HEK293T (cell line): ENCODE measurements at regions not wholly inside any gene's neighbourhood (a gene's known extent, or its start where the extent isn't known, plus 50 kb on each side); places are given as distances from the start of the nearest gene placed in this dataset.

Experiments used
- CTCF ChIA-PET: fragments of 350-600 bp; formaldehyde crosslinking; extraction: SDS; loops from one replicate; lab custom pipeline; 2021; ENCODE audit warnings: antibody characterized with exemption, inconsistent platforms; lab: Yijun Ruan, JAX
- POLR2A ChIA-PET: fragments of 350-600 bp; formaldehyde crosslinking; extraction: SDS; loops from one replicate; lab custom pipeline; 2020; ENCODE audit warnings: antibody characterized with exemption, inconsistent platforms; lab: Yijun Ruan, JAX
- DNase-seq: peaks from one replicate; pipeline ENCODE4 v3.0.0; 2012; ENCODE audit warnings: mixed read lengths; ENCODE audit errors: extremely low spot score
- ARNT ChIP-seq: fragments of 450-650 bp; IDR thresholded peaks from 2 replicates; pipeline ENCODE4 v1.6.1; 2017; ENCODE audit warnings: mild to moderate bottlenecking
- BHLHE40 ChIP-seq: fragments of 450-650 bp; IDR thresholded peaks from 2 replicates; pipeline ENCODE4 v1.6.1; 2016; ENCODE audit warnings: mild to moderate bottlenecking, moderate library complexity, borderline replicate concordance
- CTBP1 ChIP-seq: fragments of 450-650 bp; IDR thresholded peaks from 2 replicates; pipeline ENCODE4 v1.6.1; 2016; ENCODE audit warnings: borderline replicate concordance
- ELF4 ChIP-seq: fragments of 450-650 bp; IDR thresholded peaks from 2 replicates; pipeline ENCODE4 v1.6.1; 2017; ENCODE audit warnings: antibody characterized with exemption
- FOXA1 ChIP-seq: fragments of 450-650 bp; IDR thresholded peaks from 2 replicates; pipeline ENCODE4 v1.6.1; 2016; ENCODE audit warnings: mild to moderate bottlenecking
- FOXK2 ChIP-seq: fragments of 450-650 bp; IDR thresholded peaks from 2 replicates; pipeline ENCODE4 v1.6.1; 2016; ENCODE audit warnings: mild to moderate bottlenecking
- FOXM1 ChIP-seq: fragments of 450-650 bp; IDR thresholded peaks from 2 replicates; pipeline ENCODE4 v1.6.1; 2017; ENCODE audit warnings: mild to moderate bottlenecking, borderline replicate concordance
- HDGF ChIP-seq: fragments of 450-650 bp; IDR thresholded peaks from 2 replicates; pipeline ENCODE4 v1.6.1; 2017; ENCODE audit warnings: antibody characterized with exemption, borderline replicate concordance
- L3MBTL2 ChIP-seq: fragments of 450-650 bp; conservative IDR thresholded peaks from 2 replicates; pipeline ENCODE4 v1.6.1; 2016; ENCODE audit warnings: mild to moderate bottlenecking
- LEF1 ChIP-seq: fragments of 450-650 bp; IDR thresholded peaks from 2 replicates; pipeline ENCODE4 v1.6.1; 2017; ENCODE audit warnings: mild to moderate bottlenecking, borderline replicate concordance
- NFRKB ChIP-seq: fragments of 450-650 bp; IDR thresholded peaks from 2 replicates; pipeline ENCODE4 v1.6.1; 2016; ENCODE audit warnings: mild to moderate bottlenecking, moderate library complexity
- SP1 ChIP-seq: fragments of 450-650 bp; IDR thresholded peaks from 2 replicates; pipeline ENCODE4 v1.6.1; 2017
- SUZ12 ChIP-seq: fragments of 450-650 bp; IDR thresholded peaks from 2 replicates; pipeline ENCODE4 v1.6.1; 2016; ENCODE audit warnings: mild to moderate bottlenecking
- TARDBP ChIP-seq: fragments of 450-650 bp; IDR thresholded peaks from 2 replicates; pipeline ENCODE4 v1.6.1; 2016
- ZNF384 ChIP-seq: fragments of 450-650 bp; IDR thresholded peaks from 2 replicates; pipeline ENCODE4 v1.6.1; 2016
- TF ChIP-seq, protein P1 (sequence below): fragments of 450-650 bp; IDR thresholded peaks from 2 replicates; pipeline ENCODE4 v1.6.1; 2016

DNA sequence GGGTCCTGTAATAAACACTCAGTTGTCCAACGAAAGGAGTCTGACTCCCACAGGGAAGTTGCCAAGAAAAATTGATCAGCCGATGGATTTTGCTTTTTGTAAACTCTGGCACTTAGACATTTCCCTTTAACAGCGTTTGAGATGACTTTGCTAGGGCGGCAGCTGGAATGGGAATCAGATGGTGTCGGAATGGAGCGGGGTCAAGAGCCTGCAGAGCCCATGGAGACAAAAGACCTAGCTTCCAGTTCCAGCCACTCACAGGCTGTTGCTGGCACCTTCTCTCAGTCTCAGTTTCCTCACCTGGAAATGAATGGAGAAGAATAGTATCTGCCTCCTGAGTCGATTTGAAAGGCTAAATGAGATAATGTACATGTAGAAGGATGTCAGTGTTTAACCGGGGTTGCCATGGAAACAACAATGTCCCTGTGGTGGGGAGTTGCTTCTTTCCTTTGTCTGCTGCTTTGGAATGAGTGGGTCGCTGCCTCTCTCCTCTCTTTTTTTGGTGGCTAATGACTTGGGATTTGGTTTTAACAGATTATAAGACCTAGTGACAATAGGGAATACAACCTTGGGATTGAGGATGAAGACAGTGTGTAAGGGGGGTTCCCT, 137.4 kb downstream of the GAS1 start:
- CTCF ChIA-PET, result no interaction called here

DNA sequence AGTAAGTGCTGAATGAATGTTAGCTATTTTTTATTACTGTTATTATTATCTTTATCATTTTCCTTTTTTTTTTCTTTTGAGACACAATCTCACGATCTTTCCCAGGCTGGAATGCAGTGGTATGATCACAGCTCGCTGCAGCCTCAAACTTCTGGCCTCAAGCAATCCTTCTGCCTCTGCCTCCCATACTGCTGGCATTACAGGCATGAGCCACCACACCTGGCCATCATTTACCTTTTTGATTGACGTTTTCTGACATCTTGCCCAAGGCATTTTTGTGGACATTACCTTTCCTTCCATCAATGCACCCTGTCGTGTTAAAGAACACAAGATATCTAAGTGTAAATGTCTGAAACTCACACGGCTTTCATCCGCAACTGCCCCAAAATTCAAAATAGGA, 138.2 kb downstream of the GAS1 start:
- ChIA-PET POLR2A (no interaction called here), CTCF (no interaction called here)
- TF ChIP-seq, protein P1, sequence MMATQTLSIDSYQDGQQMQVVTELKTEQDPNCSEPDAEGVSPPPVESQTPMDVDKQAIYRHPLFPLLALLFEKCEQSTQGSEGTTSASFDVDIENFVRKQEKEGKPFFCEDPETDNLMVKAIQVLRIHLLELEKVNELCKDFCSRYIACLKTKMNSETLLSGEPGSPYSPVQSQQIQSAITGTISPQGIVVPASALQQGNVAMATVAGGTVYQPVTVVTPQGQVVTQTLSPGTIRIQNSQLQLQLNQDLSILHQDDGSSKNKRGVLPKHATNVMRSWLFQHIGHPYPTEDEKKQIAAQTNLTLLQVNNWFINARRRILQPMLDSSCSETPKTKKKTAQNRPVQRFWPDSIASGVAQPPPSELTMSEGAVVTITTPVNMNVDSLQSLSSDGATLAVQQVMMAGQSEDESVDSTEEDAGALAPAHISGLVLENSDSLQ, result 0 out of 2 replicates have a peak, but pooled peaks have one; percentile 11
- no peak for TF ChIP-seq SP1
- no peak for DNase-seq

More for the DNA sequence above, 137.4 kb downstream of the GAS1 start:
- POLR2A ChIA-PET, result no interaction called here
- TF ChIP-seq TARDBP, result no peak
- no peak for TF ChIP-seq CTBP1
- TF ChIP-seq SUZ12, result no peak
- no peak for TF ChIP-seq HDGF
- TF ChIP-seq BHLHE40, result no peak
- TF ChIP-seq, protein P1, result no peak
- TF ChIP-seq ELF4, result no peak
- TF ChIP-seq SP1, result no peak
- no peak for TF ChIP-seq FOXK2
- no peak for TF ChIP-seq FOXM1
- no peak for TF ChIP-seq LEF1
- DNase-seq, result no peak

DNA sequence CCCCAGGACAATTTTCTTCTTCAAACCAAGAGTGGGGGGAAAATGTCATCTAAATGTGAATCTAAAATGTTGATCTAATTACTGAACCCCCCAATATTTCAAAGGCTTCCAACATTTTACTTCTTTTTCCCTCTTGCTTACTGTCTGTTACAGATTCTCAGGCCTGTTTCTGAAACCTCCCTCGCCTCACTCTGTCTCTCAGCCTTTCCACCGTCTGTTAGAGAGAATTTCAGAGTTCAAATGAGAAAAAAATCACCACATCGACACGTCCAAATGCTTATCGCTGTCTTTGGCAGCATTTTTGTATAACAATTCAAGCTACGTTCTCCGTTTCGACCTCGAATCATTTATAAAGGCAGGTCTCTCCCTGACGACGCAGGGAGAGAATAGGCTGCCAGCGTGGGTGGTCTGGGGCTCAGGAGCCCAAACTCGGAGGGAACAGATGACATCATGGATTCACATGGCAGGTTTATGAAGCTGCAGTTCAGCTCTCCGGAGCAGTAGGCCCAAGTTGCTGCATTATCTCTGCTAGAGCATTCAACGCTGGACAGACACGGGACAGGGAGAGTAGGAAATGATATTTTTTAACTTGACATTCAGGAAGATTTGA, 139.8 kb downstream of the GAS1 start:
- DNase-seq, result no peak
- ChIA-PET POLR2A (interaction anchor here (1.3 kb wide), 1 partner anchor 139 kb away, joined by 4 read pairs; the partner anchor contains the start of gene GAS1), CTCF (no interaction called here)
- TF ChIP-seq ZNF384 (no peak), LEF1 (no peak), HDGF (no peak), FOXK2 (no peak), BHLHE40 (no peak), FOXM1 (no peak), FOXA1 (no peak), ARNT (no peak), TARDBP (no peak), NFRKB (no peak), CTBP1 (no peak), L3MBTL2 (no peak), ELF4 (no peak), SP1 (no peak), SUZ12 (no peak)
- TF ChIP-seq, protein P1, result no peak

DNA sequence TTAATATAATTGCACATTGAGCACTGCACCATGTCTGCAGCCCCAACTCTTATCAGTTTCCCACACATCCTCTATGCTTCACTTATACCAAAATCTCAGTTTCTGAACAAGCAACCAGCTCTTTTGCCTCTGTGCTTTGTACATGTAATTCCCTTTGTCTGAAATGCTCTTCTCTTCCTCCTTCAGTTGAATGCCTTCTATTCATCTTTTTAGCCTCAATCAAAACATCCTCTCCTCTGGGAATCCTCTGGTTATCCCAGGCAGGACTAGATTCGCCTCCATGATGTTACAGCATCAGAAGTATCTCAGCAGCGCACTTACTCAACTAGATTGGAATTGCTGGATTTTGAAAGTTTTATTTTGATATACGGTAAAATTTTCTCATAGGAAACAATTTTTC, 143.3 kb downstream of the GAS1 start:
- ChIA-PET POLR2A (no interaction called here), CTCF (no interaction called here)
- DNase-seq, result no peak
- no peak for TF ChIP-seq FOXK2
- no peak for TF ChIP-seq BHLHE40
- TF ChIP-seq CTBP1, result no peak
- no peak for TF ChIP-seq ZNF384
- TF ChIP-seq ELF4, result no peak
- no peak for TF ChIP-seq TARDBP
- no peak for TF ChIP-seq LEF1
- no peak for TF ChIP-seq SP1

DNA sequence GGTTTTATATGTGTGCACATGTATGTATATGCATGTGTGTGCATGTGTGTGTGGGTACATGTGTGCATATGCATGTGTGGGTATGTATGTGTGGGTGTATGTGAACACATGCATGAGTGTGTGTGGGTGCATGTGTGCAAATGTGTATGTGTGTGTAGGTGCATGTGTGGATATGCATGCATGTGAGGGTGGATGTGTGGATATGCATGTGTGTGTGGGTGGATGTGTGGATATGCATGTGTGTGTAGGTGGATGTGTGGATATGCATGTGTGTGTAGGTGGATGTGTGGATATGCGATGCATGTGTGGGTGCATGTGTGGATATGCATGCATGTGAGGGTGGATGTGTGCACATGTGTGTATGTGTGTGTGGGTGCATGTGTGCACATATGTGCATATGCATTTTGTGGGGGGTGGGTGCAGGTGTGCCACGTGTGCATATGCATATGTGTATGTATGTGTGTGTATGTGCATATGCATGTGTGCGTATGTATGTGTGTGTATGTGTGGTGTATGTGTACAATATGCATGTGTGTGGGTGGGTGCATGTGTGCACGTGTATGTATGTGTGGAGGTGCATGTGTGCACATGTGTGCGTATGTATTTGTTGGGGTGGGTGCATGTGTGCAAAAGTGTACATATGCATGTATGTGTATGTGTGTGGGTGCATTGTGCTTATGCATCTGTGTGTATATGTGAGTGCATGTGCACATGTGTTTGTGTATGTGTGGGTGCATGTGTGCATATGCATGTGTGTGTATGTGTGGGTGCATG, 144.2 kb downstream of the GAS1 start:
- TF ChIP-seq BHLHE40, result no peak
- no peak for DNase-seq
- CTCF ChIA-PET, result no interaction called here
- POLR2A ChIA-PET, result no interaction called here

DNA sequence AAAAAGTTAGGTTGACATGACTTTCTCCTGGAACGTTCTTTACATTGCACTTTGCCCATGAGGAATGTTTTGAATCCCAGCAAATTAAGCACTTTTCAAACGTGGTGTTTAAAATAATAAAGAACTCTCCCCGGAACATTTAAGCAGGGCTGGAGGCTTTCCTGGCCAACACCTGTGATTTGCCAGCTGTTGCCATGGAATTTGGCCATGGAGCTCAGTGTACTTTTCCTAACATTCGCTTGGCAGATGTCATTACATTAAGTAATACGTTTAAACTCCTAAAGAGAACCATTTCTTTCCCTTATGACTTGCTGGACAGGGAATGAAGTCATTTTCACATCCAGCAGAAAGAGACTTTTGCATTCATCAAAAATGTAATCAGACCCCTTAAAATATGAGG, 146.1 kb downstream of the GAS1 start:
- TF ChIP-seq ARNT (no peak), SP1 (no peak), ELF4 (no peak), LEF1 (no peak), L3MBTL2 (no peak), ZNF384 (no peak)
- POLR2A ChIA-PET, result no interaction called here
- no peak for DNase-seq
- CTCF ChIA-PET, result no interaction called here

DNA sequence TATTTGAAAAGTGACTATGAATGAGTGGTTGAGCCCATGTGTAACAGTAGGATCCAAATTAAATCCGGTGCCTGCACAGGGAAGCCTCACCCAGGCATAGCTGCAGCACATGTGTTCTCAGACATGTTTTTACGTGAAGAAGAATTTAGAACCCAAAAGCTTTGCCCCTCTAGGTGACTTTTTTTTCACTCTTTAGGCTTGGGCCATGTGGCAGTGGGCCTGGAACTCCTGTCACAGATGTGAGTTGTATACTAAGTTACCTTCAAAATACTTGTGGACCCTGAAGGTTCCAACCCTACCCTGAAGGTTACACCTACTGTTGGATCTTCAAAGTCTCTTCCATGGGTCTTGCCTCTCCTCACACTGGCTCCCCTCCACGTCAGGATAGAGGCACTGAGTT, 146.6 kb downstream of the GAS1 start:
- ChIA-PET POLR2A (no interaction called here), CTCF (no interaction called here)
- no peak for DNase-seq
- TF ChIP-seq SP1, result no peak
